Uterus (tissue), 3 donors: ENCODE measurements at regions not wholly inside any gene's neighbourhood (a gene's known extent, or its start where the extent isn't known, plus 50 kb on each side); places are given as distances from the start of the nearest gene placed in this dataset.

Source experiments
- DNase-seq, 2 donors: peaks; one replicate each; pipeline ENCODE4 v3.0.0-alpha.2; 2019 to 2020
- H3K27ac ChIP-seq, 2 donors: fragments of 200-600 bp; sonication (generic); 1 replicate in 1 of 2; 2 replicates in 1 of 2; pipeline ENCODE4 v1.5.1; 2016 to 2018
- H3K27me3 ChIP-seq, 2 donors: fragments of 200-600 bp; sonication (generic); one replicate each; pipeline ENCODE4 v1.5.1; 2018 to 2019; ENCODE audit warnings: control low read depth in 1 of 2
- H3K36me3 ChIP-seq, 2 donors: fragments of 200-600 bp; sonication (generic); one replicate each; pipeline ENCODE4 v1.5.1; 2019; ENCODE audit warnings: control low read depth in 1 of 2
- H3K4me1 ChIP-seq, 2 donors: fragments of 200-600 bp; sonication (generic); one replicate each; pipeline ENCODE4 v1.5.1; 2018 to 2019; ENCODE audit warnings: control low read depth in 1 of 2
- H3K4me3 ChIP-seq, 2 donors: fragments of 200-600 bp; sonication (generic); 1 replicate in 1 of 2; 2 replicates in 1 of 2; pipeline ENCODE4 v1.5.1; 2018 to 2019; ENCODE audit warnings: mild to moderate bottlenecking in 1 of 2
- H3K9me3 ChIP-seq, 2 donors: fragments of 200-600 bp; sonication (generic); one replicate each; pipeline ENCODE4 v1.5.1; 2019; ENCODE audit warnings: control low read depth in 1 of 2
- POLR2A ChIP-seq, 2 donors: fragments of 450-650 bp; IDR thresholded peaks; one replicate each; pipeline ENCODE4 v1.6.1; 2016; ENCODE audit warnings: antibody characterized with exemption in 2 of 2, mild to moderate bottlenecking in 1 of 2, moderate library complexity in 1 of 2
- intact Hi-C: fragments of 100-400 bp; cut with DNase I; formaldehyde crosslinking; loops from one replicate; pipeline ENCODE4 v1.15.1; 2023; ENCODE audit warnings: low total_unique reads
- TF ChIP-seq, protein P1 (sequence below), 4 experiments: fragments of 200-600 bp in 2 of 4; fragments of 450-650 bp in 2 of 4; sonication (generic) in 2 of 4; IDR thresholded peaks; one replicate each; pipeline ENCODE4 v1.5.1; 2016 to 2019; ENCODE audit warnings: antibody characterized with exemption in 4 of 4, mild to moderate bottlenecking in 2 of 4, moderate library complexity in 1 of 4
- donor health status: DM: yes; HTN: yes; CAD: no.

DNA sequence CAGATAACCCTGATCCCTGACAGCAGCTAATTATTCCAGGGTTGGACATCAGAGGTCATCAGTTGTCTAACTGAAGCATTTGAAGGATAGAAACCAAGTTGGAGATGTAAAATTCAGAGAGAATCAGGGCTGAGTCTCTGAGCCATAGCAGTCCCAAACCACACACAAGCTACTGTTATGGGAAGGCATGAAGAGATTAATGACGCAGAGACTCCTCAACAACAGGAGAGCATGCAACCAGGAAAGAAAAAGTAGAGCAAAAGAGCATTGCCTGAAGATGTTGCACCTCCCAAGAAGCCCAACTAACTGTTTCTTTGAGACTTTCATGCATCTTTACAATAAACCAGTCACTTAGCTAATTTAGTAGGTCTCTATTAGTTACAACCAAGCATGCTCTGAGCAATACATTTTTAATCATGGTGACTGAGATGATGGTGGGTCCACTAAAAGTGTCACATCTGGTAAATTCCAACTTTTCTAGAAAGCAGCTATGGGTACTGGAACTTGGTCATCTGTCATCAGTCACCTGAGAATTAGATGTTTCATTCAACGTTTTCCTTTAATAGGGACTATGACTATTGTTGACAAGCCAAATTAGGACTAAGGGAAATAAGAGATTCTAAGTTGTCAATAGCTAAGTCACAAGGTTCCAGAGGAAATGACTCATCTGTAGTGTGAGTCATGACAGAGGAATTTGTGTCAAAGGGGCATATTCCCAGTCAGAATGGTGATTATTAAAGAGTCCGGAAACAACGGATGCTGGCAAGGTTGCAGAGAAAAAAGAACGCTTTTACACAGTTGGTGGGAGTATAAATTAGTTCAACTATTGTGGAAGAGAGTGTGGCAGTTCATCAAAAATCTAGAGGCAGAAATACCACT, 239.8 kb downstream of the CHD9NB start:
- DNase-seq, result no peak
- no peaks in the 10 kb centered on the region for H3K27me3 ChIP-seq
- H3K9me3 ChIP-seq, result no peaks in the 10 kb centered on the region
- H3K27ac ChIP-seq, result no peak overlapping the region
- no peaks in the 10 kb centered on the region for H3K36me3 ChIP-seq
- H3K4me3 ChIP-seq, result no peak overlapping the region
- H3K4me1 ChIP-seq, result no peaks in the 10 kb centered on the region
- TF ChIP-seq POLR2A (IDR thresholded peaks at IDR 0.05), result no peak
- TF ChIP-seq, protein P1, sequence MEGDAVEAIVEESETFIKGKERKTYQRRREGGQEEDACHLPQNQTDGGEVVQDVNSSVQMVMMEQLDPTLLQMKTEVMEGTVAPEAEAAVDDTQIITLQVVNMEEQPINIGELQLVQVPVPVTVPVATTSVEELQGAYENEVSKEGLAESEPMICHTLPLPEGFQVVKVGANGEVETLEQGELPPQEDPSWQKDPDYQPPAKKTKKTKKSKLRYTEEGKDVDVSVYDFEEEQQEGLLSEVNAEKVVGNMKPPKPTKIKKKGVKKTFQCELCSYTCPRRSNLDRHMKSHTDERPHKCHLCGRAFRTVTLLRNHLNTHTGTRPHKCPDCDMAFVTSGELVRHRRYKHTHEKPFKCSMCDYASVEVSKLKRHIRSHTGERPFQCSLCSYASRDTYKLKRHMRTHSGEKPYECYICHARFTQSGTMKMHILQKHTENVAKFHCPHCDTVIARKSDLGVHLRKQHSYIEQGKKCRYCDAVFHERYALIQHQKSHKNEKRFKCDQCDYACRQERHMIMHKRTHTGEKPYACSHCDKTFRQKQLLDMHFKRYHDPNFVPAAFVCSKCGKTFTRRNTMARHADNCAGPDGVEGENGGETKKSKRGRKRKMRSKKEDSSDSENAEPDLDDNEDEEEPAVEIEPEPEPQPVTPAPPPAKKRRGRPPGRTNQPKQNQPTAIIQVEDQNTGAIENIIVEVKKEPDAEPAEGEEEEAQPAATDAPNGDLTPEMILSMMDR (IDR thresholded peaks at IDR 0.05), result no peak
- intact Hi-C loops, result no loop called here

DNA sequence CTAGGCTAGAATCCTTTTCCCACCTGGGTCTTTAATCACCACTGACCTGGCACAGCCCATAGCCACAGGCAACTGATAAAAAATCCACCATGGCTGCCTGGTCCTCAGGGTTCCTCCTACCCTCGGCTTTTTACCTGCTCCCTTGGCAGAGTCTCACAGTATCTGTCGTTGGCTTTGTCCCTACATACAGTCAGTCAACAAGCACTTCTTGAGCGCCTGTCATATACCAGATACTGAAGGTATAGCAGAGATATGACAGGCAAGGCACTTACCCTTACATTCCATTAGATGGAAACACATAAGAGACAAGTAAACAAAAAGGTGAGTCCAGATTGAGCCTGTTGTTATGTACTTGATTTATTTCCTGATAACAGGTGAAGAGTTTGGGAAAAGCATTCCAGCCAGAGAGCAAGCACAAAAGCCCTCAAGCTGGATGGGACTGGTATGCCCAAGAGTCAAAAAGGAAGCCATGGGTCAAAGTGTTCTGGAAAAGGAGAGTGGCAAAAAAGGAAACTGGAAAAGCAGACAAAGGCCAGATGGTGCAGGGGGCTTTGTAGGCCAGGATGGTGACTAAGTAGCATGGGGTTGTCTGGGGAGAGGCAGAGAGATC, 247.0 kb downstream of the CHD9NB start:
- TF ChIP-seq, protein P1 (IDR thresholded peaks at IDR 0.05), result no peak
- no peak for TF ChIP-seq POLR2A (IDR thresholded peaks at IDR 0.05)
- H3K27me3 ChIP-seq, result no peaks in the 10 kb centered on the region
- H3K4me1 ChIP-seq, result no peaks in the 10 kb centered on the region
- H3K9me3 ChIP-seq, result no peaks in the 10 kb centered on the region
- no peak overlapping the region for H3K27ac ChIP-seq
- intact Hi-C loops, result no loop called here
- DNase-seq, result no peak
- no peaks in the 10 kb centered on the region for H3K36me3 ChIP-seq
- H3K4me3 ChIP-seq, result no peak overlapping the region

DNA sequence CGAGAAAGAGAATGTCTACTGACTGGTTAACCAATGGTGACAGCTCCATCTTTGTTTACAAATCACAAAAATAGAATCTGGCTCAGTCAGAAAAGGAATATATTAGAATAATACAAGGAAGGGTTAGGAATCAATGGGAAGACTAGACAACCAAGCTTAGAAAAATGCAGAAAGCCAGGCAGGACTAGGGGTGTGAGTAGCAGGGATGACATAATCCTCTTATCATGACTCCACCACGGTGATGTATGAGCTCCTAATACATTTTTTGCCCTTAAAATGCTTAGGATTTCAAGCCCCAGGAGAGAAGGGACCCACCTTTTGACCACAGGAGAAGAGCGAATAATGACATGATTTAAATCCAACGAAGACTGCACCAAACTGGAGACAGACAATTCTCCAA, 252.3 kb downstream of the CHD9NB start:
- no peaks in the 10 kb centered on the region for H3K36me3 ChIP-seq
- DNase-seq, result no peak
- no peak overlapping the region for H3K4me3 ChIP-seq
- intact Hi-C loops, result no loop called here
- no peaks in the 10 kb centered on the region for H3K9me3 ChIP-seq
- no peaks in the 10 kb centered on the region for H3K27me3 ChIP-seq
- TF ChIP-seq, protein P1 (IDR thresholded peaks at IDR 0.05), result no peak
- no peak for TF ChIP-seq POLR2A (IDR thresholded peaks at IDR 0.05)
- H3K4me1 ChIP-seq, result no peaks in the 10 kb centered on the region
- no peak overlapping the region for H3K27ac ChIP-seq

DNA sequence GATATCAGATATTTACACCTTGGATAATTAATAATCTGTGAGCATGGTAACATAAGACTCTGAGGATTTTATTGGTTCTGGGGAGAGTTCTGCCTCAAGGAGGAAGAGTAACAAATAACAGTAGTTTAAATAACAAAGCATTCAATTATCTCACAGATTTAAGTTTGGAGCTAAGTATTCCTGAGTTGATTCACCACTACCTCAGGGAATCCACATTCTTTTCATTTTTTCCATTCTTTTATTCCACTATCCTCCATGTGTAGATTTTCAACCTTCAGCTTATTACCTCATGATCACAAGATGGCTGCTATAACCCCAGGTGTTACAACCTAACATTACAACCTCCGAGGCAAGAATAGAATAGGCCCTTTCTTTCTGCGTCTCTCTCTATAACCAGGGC, 252.2 kb upstream of the TOX3 start:
- intact Hi-C loops, result no loop called here
- no peak overlapping the region for H3K4me3 ChIP-seq
- TF ChIP-seq, protein P1 (IDR thresholded peaks at IDR 0.05), result no peak
- no peak for TF ChIP-seq POLR2A (IDR thresholded peaks at IDR 0.05)
- DNase-seq, result no peak
- H3K4me1 ChIP-seq, result no peaks in the 10 kb centered on the region
- H3K27me3 ChIP-seq, result no peaks in the 10 kb centered on the region
- no peaks in the 10 kb centered on the region for H3K36me3 ChIP-seq
- no peak overlapping the region for H3K27ac ChIP-seq
- no peaks in the 10 kb centered on the region for H3K9me3 ChIP-seq

DNA sequence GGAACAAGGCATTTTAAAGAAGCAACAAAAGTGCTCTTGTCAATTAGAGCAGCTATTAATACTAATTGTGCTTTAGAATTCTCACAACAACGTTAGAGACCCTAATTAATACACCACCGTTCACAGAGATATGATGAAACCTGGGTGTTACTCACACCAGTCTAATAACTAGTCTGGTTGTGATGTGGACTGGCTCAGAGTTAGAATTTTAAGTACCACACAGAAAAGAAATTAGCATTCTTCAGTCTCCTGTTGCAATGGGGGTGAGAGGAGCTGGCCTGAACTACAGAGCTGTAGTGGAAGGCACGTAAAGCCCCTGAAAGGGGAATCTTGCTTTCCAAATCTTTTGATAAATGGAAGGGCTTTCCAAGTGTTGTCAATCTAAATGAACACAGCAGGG, 240.8 kb upstream of the TOX3 start:
- Histone ChIP-seq H3K9me3 (no peaks in the 10 kb centered on the region), H3K27me3 (no peaks in the 10 kb centered on the region), H3K27ac (no peak overlapping the region), H3K4me3 (no peak overlapping the region), H3K36me3 (no peaks in the 10 kb centered on the region), H3K4me1 (no peaks in the 10 kb centered on the region)
- no peak for TF ChIP-seq POLR2A (IDR thresholded peaks at IDR 0.05)
- TF ChIP-seq, protein P1 (IDR thresholded peaks at IDR 0.05), result no peak
- DNase-seq, result no peak
- intact Hi-C loops, result loop anchor here (1.0 kb wide), 1 partner anchor 24 kb away; no protein-coding TSS in a partner anchor
